GM19025 (cell line): ENCODE measurements at regions not wholly inside any gene's neighbourhood (a gene's known extent, or its start where the extent isn't known, plus 50 kb on each side); places are given as distances from the start of the nearest gene placed in this dataset.

Source experiments
- ATAC-seq: cut with Tn5 transposase; IDR thresholded peaks from one replicate; pipeline ENCODE4 v1.9.1; 2021; ENCODE audit warnings: mild to moderate bottlenecking, low read depth, moderate library complexity; ENCODE audit not compliant: unreplicated experiment

GRCh38 chr18:22332590-22332989, 85.1 kb downstream of the CTAGE1 start:
- no peak for ATAC-seq

GRCh38 chr18:22330508-22330907, 87.2 kb downstream of the CTAGE1 start:
- ATAC-seq = no peak

- no peak for ATAC-seq
Measured at GRCh38 chr18:22325396-22325795, 92.3 kb downstream of the CTAGE1 start.

- ATAC-seq = no peak
Measured at GRCh38 chr18:22324191-22325131, 93.3 kb downstream of the CTAGE1 start.

GRCh38 chr18:22322243-22322691, 95.4 kb downstream of the CTAGE1 start:
- ATAC-seq = no peak

GRCh38 chr18:22320771-22321170, 96.9 kb downstream of the CTAGE1 start:
- no peak for ATAC-seq

GRCh38 chr18:22320155-22320554, 97.6 kb downstream of the CTAGE1 start:
- no peak for ATAC-seq

- no peak for ATAC-seq
Measured at GRCh38 chr18:22318745-22319407, 98.8 kb downstream of the CTAGE1 start.

GRCh38 chr18:22314420-22314819, 103.3 kb downstream of the CTAGE1 start:
- ATAC-seq = no peak

GRCh38 chr18:22314001-22314400, 103.7 kb downstream of the CTAGE1 start:
- no peak for ATAC-seq

GRCh38 chr18:22311301-22311700, 106.4 kb downstream of the CTAGE1 start:
- ATAC-seq = no peak

- no peak for ATAC-seq
Measured at GRCh38 chr18:22309191-22309590, 108.5 kb downstream of the CTAGE1 start.

GRCh38 chr18:22307528-22307927, 110.2 kb downstream of the CTAGE1 start:
- ATAC-seq = no peak

GRCh38 chr18:22303927-22304326, 113.8 kb downstream of the CTAGE1 start:
- ATAC-seq = no peak

GRCh38 chr18:22302144-22302543, 115.6 kb downstream of the CTAGE1 start:
- ATAC-seq = no peak

- ATAC-seq = no peak
Measured at GRCh38 chr18:22300665-22301636, 116.8 kb downstream of the CTAGE1 start.

GRCh38 chr18:22297008-22297407, 120.7 kb downstream of the CTAGE1 start:
- no peak for ATAC-seq

- ATAC-seq = no peak
Measured at GRCh38 chr18:22296304-22296703, 121.4 kb downstream of the CTAGE1 start.

GRCh38 chr18:22293417-22293816, 124.0 kb downstream of the GATA6 start:
- ATAC-seq = no peak

GRCh38 chr18:22290004-22290403, 120.6 kb downstream of the GATA6 start:
- ATAC-seq = no peak
